ENCODE measurements at regions not wholly inside any gene's neighbourhood (a gene's known extent, or its start where the extent isn't known, plus 50 kb on each side); places are given as distances from the start of the nearest gene placed in this dataset.
A peak's percentile ranks its signal among the peaks of the same experiment; 100 is the strongest.
"Not testable (repeated sequence)": the region's sequence is repeated elsewhere in the genome, so short reads cannot be mapped to it uniquely, and the experiment has no call there.

DNA sequence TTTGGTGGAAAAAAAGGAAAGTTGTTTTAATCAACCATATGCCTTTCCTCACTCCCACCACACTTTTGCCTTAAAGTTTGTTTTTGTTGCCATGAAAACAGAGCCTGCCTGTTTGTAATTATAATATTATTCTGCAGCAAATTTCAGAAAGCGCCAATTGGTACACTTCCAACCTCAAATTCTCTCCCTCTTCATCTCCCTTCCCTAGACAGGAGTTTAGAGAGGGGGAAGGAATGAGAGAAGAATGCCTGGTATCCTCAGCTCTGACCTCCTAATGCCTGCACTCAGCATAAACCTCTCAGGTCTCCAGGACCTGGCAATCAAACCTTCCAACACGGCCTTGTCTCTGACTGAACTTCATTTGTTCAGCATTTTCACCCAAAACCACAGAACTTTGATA lies 138.4 kb upstream of the HCCS start:
- peak; percentile 78 for DNase-seq

GRCh38 chrX:10974920-10975319 lies 136.2 kb upstream of the HCCS start:
- no peak for DNase-seq

- DNase-seq = peak; percentile 11
These were observed 131.2 kb upstream of the HCCS start for GRCh38 chrX:10979956-10980355.

GRCh38 chrX:10981506-10981905 lies 129.6 kb upstream of the HCCS start:
- DNase-seq = peak; percentile 27

DNA sequence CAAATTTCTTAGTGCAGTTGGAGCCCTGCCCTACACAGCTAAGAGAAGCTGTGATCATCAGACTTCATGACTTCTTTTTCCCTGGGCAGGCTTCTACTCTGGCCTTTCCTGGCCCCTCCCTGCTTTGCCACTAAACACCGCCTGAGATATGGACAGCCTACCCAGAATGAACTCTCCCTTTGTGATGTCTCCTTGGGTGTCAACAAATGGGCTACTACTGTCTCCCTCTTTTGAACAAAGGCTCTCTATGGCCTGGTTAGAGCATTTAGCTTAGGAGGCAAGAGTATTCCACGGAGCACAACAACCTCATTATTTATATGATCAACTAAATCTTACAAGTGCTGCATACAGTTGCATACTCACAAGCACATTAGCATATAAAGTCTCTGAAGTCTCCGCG lies 127.6 kb upstream of the HCCS start:
- DNase-seq = no peak

GRCh38 chrX:10984213-10984612 lies 126.9 kb upstream of the HCCS start:
- DNase-seq = no peak

- DNase-seq = no peak
These were observed 124.5 kb upstream of the HCCS start for GRCh38 chrX:10986616-10987015.

- DNase-seq = no peak
These were observed 122.5 kb upstream of the HCCS start for GRCh38 chrX:10988653-10989052.

DNA sequence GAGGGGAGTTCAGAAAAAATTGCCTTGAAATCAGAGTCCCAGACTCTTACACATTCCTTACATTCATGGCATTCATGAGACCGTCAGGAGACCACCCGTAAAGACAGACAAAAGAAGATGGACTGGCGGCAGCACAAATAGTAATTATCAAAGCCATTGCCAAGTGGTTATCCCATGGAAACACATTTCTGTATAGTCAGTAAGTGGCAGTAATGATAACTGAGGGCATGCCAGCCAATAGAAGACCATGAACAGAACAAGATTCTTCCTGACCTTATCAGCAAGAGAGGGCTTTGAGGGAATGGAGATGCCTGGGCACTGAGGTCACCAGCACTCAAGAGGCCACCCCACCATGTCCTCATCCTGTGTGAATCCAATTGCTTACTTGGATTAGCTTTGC lies 121.7 kb upstream of the HCCS start:
- DNase-seq = peak; percentile 71

DNA sequence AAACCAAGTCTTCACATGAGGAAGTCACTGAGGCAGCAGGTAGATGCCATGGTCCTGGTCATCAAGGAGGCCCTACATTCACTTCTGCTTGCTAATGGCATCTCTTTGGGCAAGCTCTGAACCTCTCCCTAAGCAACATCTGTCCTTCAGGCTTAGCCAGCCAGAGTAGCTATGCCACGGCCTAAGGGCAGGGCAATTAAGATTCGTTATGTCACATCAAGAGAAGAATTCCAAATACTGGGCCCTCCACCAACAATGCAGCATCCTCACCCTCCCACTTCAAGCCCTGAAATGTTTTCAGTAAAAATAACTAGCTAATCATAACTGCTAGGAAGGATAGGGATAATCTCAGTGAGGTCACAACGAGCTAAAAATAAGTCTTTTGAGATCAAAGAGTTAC lies 120.7 kb upstream of the HCCS start:
- no peak for DNase-seq

DNA sequence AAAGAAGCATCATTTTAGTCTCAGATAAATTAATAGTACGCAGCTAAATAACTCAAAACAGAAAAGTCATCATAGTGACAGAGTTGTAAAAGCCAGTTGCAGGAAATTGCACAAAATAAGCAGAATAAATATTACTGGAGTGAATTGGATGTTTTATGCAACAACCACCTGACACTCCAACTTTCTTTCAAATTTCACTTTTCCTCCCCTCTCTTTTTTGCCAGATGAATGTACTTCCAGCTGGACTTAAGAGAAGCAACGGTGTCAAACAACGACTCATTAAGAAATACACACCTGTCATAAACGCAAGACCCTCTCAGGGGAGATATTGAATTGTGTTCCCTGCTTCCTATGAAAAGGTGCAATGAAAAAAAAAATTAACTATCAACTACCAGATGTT lies 120.2 kb upstream of the HCCS start:
- no peak for DNase-seq

DNA sequence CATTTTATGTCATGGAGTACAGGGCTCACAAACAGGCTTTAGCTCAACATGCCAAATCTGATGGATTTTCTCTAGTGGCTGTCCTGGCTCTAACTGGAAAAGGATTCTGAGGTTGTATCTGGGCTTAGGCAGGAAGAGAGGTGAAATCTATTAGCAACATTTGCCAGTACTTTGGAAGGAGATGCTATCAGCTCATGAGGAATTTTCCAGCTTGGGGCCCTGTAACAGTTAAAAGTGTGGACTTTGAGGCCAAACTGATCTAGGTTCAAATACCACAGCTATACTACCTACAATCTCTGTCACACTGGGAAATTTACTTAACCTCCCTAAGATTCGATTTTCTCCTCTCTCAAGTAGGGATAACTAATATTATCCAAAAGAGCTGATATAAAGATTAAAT lies 119.0 kb upstream of the HCCS start:
- DNase-seq = no peak

DNA sequence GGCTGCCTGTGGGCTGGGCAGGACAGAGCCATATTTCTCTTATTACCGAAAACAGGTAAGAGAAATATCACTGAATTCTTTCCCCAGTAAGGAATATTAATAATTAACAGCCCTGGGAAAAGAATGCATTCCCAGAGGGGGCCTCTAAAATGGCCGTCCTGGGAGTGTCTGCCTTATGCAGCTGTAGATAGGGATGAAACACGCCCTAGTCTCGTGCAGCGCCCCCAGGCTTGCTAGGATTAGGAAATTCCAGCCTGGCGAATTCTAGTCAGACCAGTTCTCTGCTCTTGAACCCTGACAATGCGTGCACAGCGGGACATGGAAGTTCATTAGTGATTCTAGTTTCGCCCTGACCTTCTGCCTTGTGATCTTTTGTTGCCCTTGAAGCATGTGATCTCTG lies 104.1 kb upstream of the HCCS start:
- DNase-seq = not testable (repeated sequence)

DNA sequence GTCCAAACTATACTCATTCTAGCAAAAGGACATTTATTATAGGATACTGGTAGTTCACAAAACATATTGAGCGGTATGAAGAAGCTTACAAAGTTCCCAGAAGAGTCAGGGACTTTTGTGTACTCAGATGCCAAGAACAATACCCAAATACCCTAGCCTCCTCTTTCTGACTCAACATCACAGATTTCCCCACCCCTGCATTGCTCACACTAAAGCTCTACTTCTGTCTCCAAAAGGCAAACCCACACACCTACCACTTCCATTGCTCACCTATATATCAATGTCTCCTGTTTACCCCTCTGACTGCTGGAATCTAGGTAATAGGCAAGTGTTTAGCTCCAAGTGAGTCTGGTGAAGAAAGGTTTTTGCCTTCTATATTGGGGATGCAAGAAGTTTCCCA lies 100.7 kb upstream of the HCCS start:
- peak; percentile 7 for DNase-seq

GRCh38 chrX:11016728-11017127 lies 94.4 kb upstream of the HCCS start:
- DNase-seq = no peak

DNA sequence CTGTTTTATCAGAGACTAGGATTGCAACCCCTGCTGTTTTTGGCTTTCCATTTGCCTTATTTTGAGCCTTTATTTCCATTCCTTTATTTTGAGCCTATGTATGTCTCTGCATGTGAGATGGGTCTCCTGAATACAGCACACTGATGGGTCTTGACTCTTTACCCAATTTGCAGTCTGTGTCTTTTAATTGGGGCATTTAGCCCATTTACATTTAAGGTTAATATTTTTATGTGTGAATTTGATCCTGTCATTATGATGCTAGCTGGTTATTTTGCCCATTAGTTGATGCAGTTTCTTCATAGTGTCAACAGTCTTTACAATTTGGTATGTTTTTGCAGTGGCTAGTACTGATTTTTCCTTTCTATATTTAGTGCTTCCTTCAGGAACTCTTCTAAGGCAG lies 88.5 kb upstream of the HCCS start:
- DNase-seq = not testable (repeated sequence)

DNA sequence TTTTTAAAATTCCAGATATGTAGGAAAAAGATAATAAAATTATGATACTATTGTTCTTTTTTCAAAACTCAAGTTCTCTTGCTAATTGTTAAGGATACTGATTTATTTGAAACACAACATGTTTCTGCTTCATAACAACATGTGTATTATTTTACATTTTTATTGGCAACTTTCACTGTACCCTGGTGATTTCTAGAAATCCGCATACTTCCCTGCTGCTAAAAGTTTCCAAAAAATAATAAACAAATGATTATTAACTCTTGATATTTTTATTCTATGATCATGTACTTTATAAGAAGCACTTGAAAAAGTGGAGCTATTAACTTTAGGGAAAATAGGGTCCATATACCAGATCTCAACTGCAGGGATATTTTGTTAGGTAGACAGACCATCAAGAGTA lies 71.2 kb upstream of the HCCS start:
- DNase-seq = no peak

- DNase-seq = no peak
These were observed 70.7 kb upstream of the HCCS start for GRCh38 chrX:11040405-11040804.

GRCh38 chrX:11040996-11041395 lies 70.1 kb upstream of the HCCS start:
- peak; percentile 24 for DNase-seq

GRCh38 chrX:11050013-11050412 lies 61.1 kb upstream of the HCCS start:
- no peak for DNase-seq

- DNase-seq = no peak
These were observed 57.8 kb upstream of the HCCS start for GRCh38 chrX:11053351-11053750.

- DNase-seq = no peak
These were observed 54.6 kb upstream of the HCCS start for GRCh38 chrX:11056322-11057176.

- DNase-seq = peak; percentile 53
These were observed 51.2 kb upstream of the HCCS start for GRCh38 chrX:11059933-11060332.
